Thoracic aorta (tissue), 2 donors: ENCODE measurements at regions not wholly inside any gene's neighbourhood (a gene's known extent, or its start where the extent isn't known, plus 50 kb on each side); places are given as distances from the start of the nearest gene placed in this dataset.
A peak's percentile ranks its signal among the peaks of the same experiment; 100 is the strongest.

Experiments used
- ATAC-seq: fragments of 150-250 bp; one replicate; pipeline ENCODE4 v1.8.0; 2017; ENCODE audit warnings: low read depth; ENCODE audit not compliant: insufficient number of reproducible peaks, low FRiP score
- DNase-seq: peaks from one replicate; pipeline ENCODE4 v3.0.0-alpha.2; 2020; ENCODE audit warnings: low spot score
- H3K27ac ChIP-seq, 2 donors: fragments of 200-600 bp; sonication (generic); 1 replicate in 1 of 2; 2 replicates in 1 of 2; pipeline ENCODE4 v1.5.1; 2016; ENCODE audit warnings: mild to moderate bottlenecking in 2 of 2, moderate library complexity in 2 of 2
- H3K27me3 ChIP-seq: fragments of 200-600 bp; sonication (generic); replicated peaks from 2 replicates; pipeline ENCODE4 v1.6.0; 2016; ENCODE audit warnings: mild to moderate bottlenecking; ENCODE audit not compliant: insufficient read depth
- H3K36me3 ChIP-seq: fragments of 200-600 bp; sonication (generic); one replicate; pipeline ENCODE4 v1.5.1; 2016
- H3K4me1 ChIP-seq, 2 donors: fragments of 200-600 bp; sonication (generic); 1 replicate in 1 of 2; 2 replicates in 1 of 2; pipeline versions ENCODE4 v1.5.1 to v1.6.0; 2016; ENCODE audit warnings: low read depth in 2 of 2, mild to moderate bottlenecking in 1 of 2; ENCODE audit not compliant: control insufficient read depth in 1 of 2
- H3K4me3 ChIP-seq: fragments of 200-600 bp; sonication (generic); 2 replicates; pipeline ENCODE4 v1.5.1; 2016; ENCODE audit warnings: mild to moderate bottlenecking
- H3K9me3 ChIP-seq: fragments of 200-600 bp; sonication (generic); 2 replicates; pipeline ENCODE4 v1.5.1; 2016
- TF ChIP-seq, protein P1 (sequence below): fragments of 200-600 bp; sonication (generic); IDR thresholded peaks from one replicate; pipeline ENCODE4 v1.5.1; 2019; ENCODE audit warnings: antibody characterized with exemption

DNA sequence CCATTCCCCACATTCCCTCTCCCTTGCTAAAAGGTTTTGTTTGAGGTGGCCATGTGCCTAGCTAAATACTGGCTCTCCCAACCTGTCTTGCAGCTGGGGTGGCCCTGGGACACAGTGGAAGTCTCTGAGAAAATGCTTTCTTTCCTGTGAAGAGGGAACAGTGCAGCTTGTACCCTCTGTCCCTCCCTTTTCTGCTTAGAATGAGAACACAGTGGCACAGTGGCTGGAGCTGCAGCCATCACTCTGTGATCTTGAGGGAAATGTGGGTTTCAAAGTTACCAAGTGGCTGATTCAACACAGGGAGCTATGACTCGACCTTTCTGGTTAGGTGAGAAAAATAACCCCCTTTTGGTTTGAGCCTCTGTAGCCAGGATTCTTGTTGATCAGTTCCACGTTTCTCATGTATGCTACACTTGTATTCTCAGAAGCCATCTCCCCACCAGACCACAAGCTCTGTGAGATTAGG is 62.7 kb upstream of the CARD11 start:
- Histone ChIP-seq H3K4me1 (peaks cover 4 to 38% of the 10 kb centered on the region in 2 donors), H3K36me3 (no peaks in the 10 kb centered on the region), H3K9me3 (no peaks in the 10 kb centered on the region), H3K27me3 (no peaks in the 10 kb centered on the region), H3K27ac (peak overlapping the region in 1 of 2 donors; percentile 38), H3K4me3 (no peak overlapping the region)
- no peak for ATAC-seq
- TF ChIP-seq, protein P1, sequence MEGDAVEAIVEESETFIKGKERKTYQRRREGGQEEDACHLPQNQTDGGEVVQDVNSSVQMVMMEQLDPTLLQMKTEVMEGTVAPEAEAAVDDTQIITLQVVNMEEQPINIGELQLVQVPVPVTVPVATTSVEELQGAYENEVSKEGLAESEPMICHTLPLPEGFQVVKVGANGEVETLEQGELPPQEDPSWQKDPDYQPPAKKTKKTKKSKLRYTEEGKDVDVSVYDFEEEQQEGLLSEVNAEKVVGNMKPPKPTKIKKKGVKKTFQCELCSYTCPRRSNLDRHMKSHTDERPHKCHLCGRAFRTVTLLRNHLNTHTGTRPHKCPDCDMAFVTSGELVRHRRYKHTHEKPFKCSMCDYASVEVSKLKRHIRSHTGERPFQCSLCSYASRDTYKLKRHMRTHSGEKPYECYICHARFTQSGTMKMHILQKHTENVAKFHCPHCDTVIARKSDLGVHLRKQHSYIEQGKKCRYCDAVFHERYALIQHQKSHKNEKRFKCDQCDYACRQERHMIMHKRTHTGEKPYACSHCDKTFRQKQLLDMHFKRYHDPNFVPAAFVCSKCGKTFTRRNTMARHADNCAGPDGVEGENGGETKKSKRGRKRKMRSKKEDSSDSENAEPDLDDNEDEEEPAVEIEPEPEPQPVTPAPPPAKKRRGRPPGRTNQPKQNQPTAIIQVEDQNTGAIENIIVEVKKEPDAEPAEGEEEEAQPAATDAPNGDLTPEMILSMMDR = no peak
- no peak for DNase-seq

DNA sequence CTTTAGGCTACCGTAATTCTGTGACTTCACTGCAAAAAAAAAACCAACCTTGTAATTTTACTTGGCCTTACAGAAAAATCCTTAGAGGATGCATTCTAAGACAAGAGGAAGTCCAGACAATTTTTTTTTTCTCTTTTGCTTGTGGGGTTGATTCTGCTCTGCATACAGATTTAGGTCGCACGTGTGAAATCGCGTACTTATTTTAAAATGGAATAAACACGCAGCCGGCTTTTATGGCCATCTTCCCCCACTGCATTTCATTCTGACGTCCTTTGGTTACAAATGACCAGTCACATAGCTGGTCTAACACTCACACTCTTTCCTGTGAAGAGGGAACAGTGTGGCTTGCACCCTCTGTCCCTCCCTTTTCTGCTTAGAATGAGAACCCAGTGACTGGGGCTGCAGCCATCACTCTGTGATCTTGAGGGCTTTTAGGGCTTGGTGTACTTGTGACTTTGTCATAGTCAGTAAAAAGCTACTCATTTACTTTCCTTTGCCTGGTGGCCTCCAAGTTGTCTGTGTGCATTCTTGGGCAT is 63.6 kb upstream of the CARD11 start:
- Histone ChIP-seq H3K27me3 (no peaks in the 10 kb centered on the region), H3K27ac (peak overlapping the region in 1 of 2 donors; percentile 38), H3K36me3 (no peaks in the 10 kb centered on the region), H3K9me3 (no peaks in the 10 kb centered on the region), H3K4me1 (peaks cover 4 to 38% of the 10 kb centered on the region in 2 donors), H3K4me3 (no peak overlapping the region)
- no peak for ATAC-seq
- no peak for DNase-seq
- TF ChIP-seq, protein P1 = no peak

DNA sequence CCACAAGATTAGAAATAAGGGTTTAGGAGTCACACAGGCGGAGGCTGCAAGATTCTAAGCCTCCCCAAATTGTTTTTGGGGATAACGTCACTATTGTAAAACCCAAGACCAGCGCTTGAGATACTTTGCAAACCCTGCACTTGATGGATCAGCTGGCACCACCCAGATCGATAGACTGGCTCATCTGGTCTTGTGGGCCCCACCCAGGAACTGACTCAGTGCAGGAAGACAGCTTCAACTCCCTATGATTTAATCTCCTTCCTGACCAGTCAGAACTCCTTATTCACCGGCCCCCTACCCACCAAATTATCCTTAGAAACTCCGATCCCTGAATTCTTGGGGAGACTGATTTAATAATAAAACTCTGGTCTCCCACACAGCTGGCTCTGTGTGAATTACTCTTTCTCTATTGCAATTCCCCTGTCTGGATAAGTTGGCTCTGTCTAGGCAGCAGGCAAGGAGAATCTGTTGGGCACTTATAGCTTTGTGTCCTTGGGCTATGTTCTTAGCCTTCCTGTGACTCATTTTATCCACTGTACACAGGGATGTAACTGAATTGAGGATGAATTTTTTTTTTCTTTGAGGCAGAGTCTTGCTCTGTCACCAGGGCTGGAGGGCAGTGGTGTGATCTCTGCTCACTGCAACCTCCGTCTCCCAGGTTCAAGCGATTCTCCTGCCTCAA is 64.4 kb upstream of the CARD11 start:
- DNase-seq (no peak), ATAC-seq (no peak)
- H3K27me3 ChIP-seq = no peaks in the 10 kb centered on the region
- H3K4me3 ChIP-seq = no peak overlapping the region
- peaks cover 4 to 38% of the 10 kb centered on the region in 2 donors for H3K4me1 ChIP-seq
- H3K9me3 ChIP-seq = no peaks in the 10 kb centered on the region
- no peaks in the 10 kb centered on the region for H3K36me3 ChIP-seq
- no peak overlapping the region for H3K27ac ChIP-seq
- TF ChIP-seq, protein P1 = no peak

DNA sequence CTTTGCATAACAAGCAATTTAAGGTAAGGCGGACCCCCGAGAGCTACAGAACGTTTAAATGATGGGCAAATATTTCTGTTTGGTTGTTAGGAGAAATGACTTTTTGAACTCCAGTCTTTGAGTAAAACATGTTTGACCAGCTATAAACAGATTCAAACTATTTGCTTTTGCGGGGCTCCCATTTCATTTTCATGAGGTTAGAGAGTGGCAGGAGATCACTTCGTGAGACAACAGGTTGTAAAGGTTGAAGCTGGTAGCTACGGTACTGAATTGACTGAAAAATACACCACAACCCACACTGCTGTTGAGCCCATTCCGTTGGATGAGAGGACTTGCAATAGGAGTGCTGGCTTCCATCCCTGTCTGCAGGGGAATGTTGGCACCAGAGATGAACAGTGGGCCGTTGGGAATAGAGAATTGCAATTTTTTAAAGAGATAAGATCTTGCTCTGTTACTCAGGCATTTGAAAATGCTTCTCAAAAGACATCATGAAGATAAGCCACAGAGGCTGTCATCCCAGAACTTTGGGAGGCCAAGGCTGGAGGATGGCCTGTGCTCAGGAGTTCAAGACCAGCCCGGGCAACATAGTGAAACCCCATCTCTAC is 65.7 kb upstream of the CARD11 start:
- ATAC-seq (no peak), DNase-seq (no peak)
- Histone ChIP-seq H3K4me3 (no peak overlapping the region), H3K36me3 (no peaks in the 10 kb centered on the region), H3K27ac (no peak overlapping the region), H3K4me1 (peaks cover 4 to 27% of the 10 kb centered on the region in 2 donors), H3K9me3 (no peaks in the 10 kb centered on the region), H3K27me3 (no peaks in the 10 kb centered on the region)
- TF ChIP-seq, protein P1 = no peak

DNA sequence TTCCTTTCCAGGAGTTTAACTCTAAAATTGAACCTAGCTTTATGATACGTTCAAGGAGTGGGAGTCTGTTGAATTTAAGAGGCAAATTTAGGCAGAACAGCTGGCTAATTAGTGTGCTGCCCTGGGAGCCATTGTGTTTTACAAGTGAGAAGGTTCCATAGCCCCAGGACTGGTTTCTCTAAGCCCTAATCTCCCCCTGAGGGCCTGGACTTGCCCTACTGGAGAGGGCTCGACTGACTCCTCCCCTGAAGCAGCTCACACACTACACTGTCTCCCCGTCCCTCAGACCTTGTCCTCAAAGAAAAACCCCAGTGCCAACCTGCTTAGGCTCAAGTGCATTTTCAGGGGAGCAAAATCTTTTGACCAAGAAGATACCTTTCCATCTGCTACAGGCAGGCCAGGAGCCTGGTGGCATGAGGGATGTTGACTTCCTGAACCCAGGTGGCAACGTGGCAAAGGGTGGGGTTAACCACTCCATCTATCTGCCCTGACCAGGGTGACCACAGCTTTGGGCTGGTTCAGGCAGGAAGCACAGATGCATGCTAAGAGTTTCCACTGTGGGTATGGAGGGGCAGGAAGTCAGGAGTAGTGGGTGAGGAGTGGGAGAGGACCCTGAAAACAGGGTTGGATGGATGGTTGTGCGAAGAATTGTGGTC is 68.9 kb upstream of the CARD11 start:
- no peaks in the 10 kb centered on the region for H3K36me3 ChIP-seq
- no peak overlapping the region for H3K4me3 ChIP-seq
- peaks cover 0 to under 1% of the 10 kb centered on the region in 2 donors for H3K4me1 ChIP-seq
- no peaks in the 10 kb centered on the region for H3K9me3 ChIP-seq
- TF ChIP-seq, protein P1 = no peak
- H3K27me3 ChIP-seq = no peaks in the 10 kb centered on the region
- H3K27ac ChIP-seq = no peak overlapping the region
- ATAC-seq (no peak), DNase-seq (no peak)
